ENCODE measurements at regions not wholly inside any gene's neighbourhood (a gene's known extent, or its start where the extent isn't known, plus 50 kb on each side); places are given as distances from the start of the nearest gene placed in this dataset.

GRCh38 chr9:84456527-84456926 lies 116.0 kb upstream of the SLC28A3 start:
- no peak for DNase-seq

- DNase-seq: no peak
These were observed 120.1 kb upstream of the SLC28A3 start for GRCh38 chr9:84460695-84461094.

GRCh38 chr9:84463272-84463671 lies 122.7 kb upstream of the SLC28A3 start:
- no peak for DNase-seq

GRCh38 chr9:84466580-84467285 lies 126.2 kb upstream of the SLC28A3 start:
- DNase-seq: no peak

- DNase-seq: no peak
These were observed 131.3 kb upstream of the SLC28A3 start for GRCh38 chr9:84471816-84472215.

GRCh38 chr9:84478996-84479395 lies 138.4 kb upstream of the SLC28A3 start:
- DNase-seq: no peak

- DNase-seq: no peak
These were observed 139.5 kb upstream of the SLC28A3 start for GRCh38 chr9:84480071-84480470.

GRCh38 chr9:84481231-84481630 lies 140.7 kb upstream of the SLC28A3 start:
- DNase-seq: no peak

GRCh38 chr9:84481636-84482218 lies 141.2 kb upstream of the SLC28A3 start:
- DNase-seq: no peak

GRCh38 chr9:84482607-84483006 lies 142.0 kb upstream of the SLC28A3 start:
- no peak for DNase-seq

GRCh38 chr9:84484172-84484571 lies 143.6 kb upstream of the SLC28A3 start:
- no peak for DNase-seq

GRCh38 chr9:84485539-84485938 lies 145.0 kb upstream of the SLC28A3 start:
- no peak for DNase-seq

GRCh38 chr9:84486663-84487062 lies 146.1 kb upstream of the SLC28A3 start:
- DNase-seq: no peak

- DNase-seq: no peak
These were observed 149.8 kb upstream of the SLC28A3 start for GRCh38 chr9:84490206-84490841.

- DNase-seq: no peak
These were observed 150.3 kb upstream of the SLC28A3 start for GRCh38 chr9:84490842-84491325.

GRCh38 chr9:84492366-84493159 lies 152.0 kb upstream of the SLC28A3 start:
- DNase-seq: no peak

- DNase-seq: no peak
These were observed 152.9 kb upstream of the SLC28A3 start for GRCh38 chr9:84493284-84493947.

- DNase-seq: no peak
These were observed 159.5 kb upstream of the SLC28A3 start for GRCh38 chr9:84499969-84500582.

GRCh38 chr9:84500826-84501225 lies 160.3 kb upstream of the SLC28A3 start:
- no peak for DNase-seq

- DNase-seq: no peak
These were observed 161.0 kb upstream of the SLC28A3 start for GRCh38 chr9:84501587-84501986.

- DNase-seq: no peak
These were observed 161.5 kb upstream of the SLC28A3 start for GRCh38 chr9:84502066-84502465.

- no peak for DNase-seq
These were observed 163.8 kb upstream of the SLC28A3 start for GRCh38 chr9:84504360-84504759.

All from hippocampal formation (tissue), 2 donors.